K562 (cell line): ENCODE measurements at regions not wholly inside any gene's neighbourhood (a gene's known extent, or its start where the extent isn't known, plus 50 kb on each side); places are given as distances from the start of the nearest gene placed in this dataset.

Source experiments
- DPF2 ChIP-seq: fragments of 450-650 bp; IDR thresholded peaks from 2 replicates; pipeline ENCODE4 v1.6.1; 2016
- ELF1 ChIP-seq: fragments of 200-800 bp; sonication (Bioruptor generic); IDR thresholded peaks from 2 replicates; pipeline ENCODE4 v1.6.1; 2016; ENCODE audit warnings: missing genetic modification characterization, missing compliant biosample characterization
- FOXM1 ChIP-seq, 2 experiments: fragments of 450-650 bp in 1 of 2; sonication (generic) in 1 of 2; formaldehyde crosslinking in 1 of 2; IDR thresholded peaks; 2 replicates each; pipeline versions ENCODE4 v1.6.1 to v1.9.0; 2017 to 2022; ENCODE audit warnings: low read depth in 2 of 2, mild to moderate bottlenecking in 2 of 2, missing genetic modification reagents in 1 of 2, moderate library complexity in 1 of 2
- L3MBTL2 ChIP-seq: fragments of 450-650 bp; IDR thresholded peaks from 2 replicates; pipeline ENCODE4 v1.6.1; 2016; ENCODE audit warnings: mild to moderate bottlenecking, moderate library complexity
- NRF1 ChIP-seq, 2 experiments: fragments of 450-650 bp; IDR thresholded peaks in 1 of 2; conservative IDR thresholded peaks in 1 of 2; 2 replicates each; pipeline ENCODE4 v1.6.1; 2014; ENCODE audit warnings: mild to moderate bottlenecking in 2 of 2
- PHF8 ChIP-seq: fragments of 200-600 bp; sonication (generic); IDR thresholded peaks from 2 replicates; pipeline ENCODE4 v1.6.1; 2012; ENCODE audit warnings: mixed run types, mild to moderate bottlenecking, inconsistent platforms, low read length, moderate library complexity, borderline replicate concordance
- RBM17 ChIP-seq: fragments of 200-400 bp; formaldehyde crosslinking; IDR thresholded peaks from 2 replicates; pipeline ENCODE4 v1.6.1; 2017; ENCODE audit warnings: low read depth, mild to moderate bottlenecking, low read length, borderline replicate concordance
- SLC30A9 ChIP-seq: fragments of 250-450 bp; sonication (Bioruptor Pico); IDR thresholded peaks from 2 replicates; pipeline ENCODE4 v1.8.0; 2022; ENCODE audit warnings: mild to moderate bottlenecking, moderate library complexity
- SMAD1 ChIP-seq: fragments of 150-350 bp; IDR thresholded peaks from 2 replicates; pipeline ENCODE4 v1.6.1; 2014; ENCODE audit warnings: low read length, low read depth; ENCODE audit not compliant: partially characterized antibody
- SMARCA4 ChIP-seq: fragments of 450-650 bp; IDR thresholded peaks from 2 replicates; pipeline ENCODE4 v1.6.1; 2016
- SMARCA5 ChIP-seq: fragments of 450-650 bp; IDR thresholded peaks from 2 replicates; pipeline ENCODE4 v1.6.1; 2016
- STAT5A ChIP-seq: IDR thresholded peaks from 2 replicates; pipeline ENCODE4 v1.6.1; 2012; ENCODE audit warnings: low read length, inconsistent platforms, borderline replicate concordance
- ZNF124 ChIP-seq: sonication (generic); formaldehyde crosslinking; IDR thresholded peaks from 2 replicates; pipeline ENCODE4 v1.8.1; 2022; ENCODE audit warnings: missing genetic modification reagents
- ZNF766 ChIP-seq: fragments of 200-800 bp; sonication (Bioruptor generic); conservative IDR thresholded peaks from 2 replicates; pipeline ENCODE4 v1.6.1; 2016; ENCODE audit warnings: missing genetic modification characterization, missing compliant biosample characterization
- TF ChIP-seq, protein P1 (sequence below): fragments of 450-650 bp; IDR thresholded peaks from 2 replicates; pipeline ENCODE4 v1.6.1; 2017; ENCODE audit warnings: antibody characterized with exemption, mild to moderate bottlenecking
- TF ChIP-seq, protein P2 (sequence below): sonication (generic); formaldehyde crosslinking; IDR thresholded peaks from 2 replicates; pipeline ENCODE4 v1.8.1; 2022; ENCODE audit warnings: missing genetic modification reagents
- TF ChIP-seq, protein P3 (sequence below): IDR thresholded peaks from 3 replicates; pipeline ENCODE4 v1.6.1; 2011; ENCODE audit warnings: borderline replicate concordance, mild to moderate bottlenecking; ENCODE audit not compliant: insufficient read length, insufficient read depth
- TF ChIP-seq, protein P4 (sequence below): fragments of 250-450 bp; sonication (Bioruptor Pico); IDR thresholded peaks from 2 replicates; pipeline ENCODE4 v1.8.0; 2021; ENCODE audit warnings: borderline replicate concordance, mild to moderate bottlenecking, moderate library complexity; ENCODE audit not compliant: poor library complexity, severe bottlenecking

DNA sequence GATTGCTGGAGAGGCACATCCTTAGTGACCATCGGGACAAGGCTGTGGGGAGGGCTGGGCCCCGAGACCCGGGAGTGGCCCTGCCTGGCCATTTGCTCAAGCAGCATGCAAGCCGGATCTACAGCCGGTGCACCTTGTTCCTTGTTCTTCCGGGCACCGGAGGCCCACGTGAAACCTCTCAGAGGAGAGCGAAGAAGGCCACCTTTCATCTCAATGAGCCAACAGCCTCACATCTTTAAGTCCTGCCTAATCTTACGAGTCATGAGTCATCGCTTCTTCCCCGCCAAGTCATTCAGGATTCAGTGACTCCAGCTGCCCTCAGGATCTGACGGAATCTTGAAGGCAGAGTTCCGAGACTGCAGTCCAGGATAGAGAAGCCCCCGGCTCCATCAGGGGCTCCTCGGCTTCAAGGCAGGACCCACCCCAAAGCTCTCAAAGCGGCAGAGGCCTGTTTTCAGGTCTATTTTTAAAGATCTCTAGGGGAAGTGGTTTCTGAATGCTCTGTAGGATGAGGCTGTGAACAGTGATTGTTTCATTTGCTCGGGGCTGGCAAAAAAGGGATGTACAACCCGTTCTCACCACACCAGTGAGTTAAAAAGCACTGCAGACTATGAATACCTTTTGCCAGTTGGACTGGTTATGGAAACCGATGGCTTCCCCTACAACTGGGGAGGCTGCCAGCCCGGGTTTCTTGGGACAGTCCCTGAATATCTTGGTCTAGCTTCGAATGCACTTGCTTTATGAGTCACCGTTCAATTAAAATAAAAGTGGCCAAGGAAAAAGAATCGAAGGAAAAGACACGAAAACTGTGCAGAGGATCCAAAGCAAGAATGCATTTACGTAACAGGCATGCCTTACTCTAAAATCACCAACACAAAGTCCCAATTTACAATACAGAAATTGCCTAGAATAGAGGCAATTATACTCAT, 57.2 kb upstream of the ECHDC3 start (continued):
- TF ChIP-seq, protein P1, sequence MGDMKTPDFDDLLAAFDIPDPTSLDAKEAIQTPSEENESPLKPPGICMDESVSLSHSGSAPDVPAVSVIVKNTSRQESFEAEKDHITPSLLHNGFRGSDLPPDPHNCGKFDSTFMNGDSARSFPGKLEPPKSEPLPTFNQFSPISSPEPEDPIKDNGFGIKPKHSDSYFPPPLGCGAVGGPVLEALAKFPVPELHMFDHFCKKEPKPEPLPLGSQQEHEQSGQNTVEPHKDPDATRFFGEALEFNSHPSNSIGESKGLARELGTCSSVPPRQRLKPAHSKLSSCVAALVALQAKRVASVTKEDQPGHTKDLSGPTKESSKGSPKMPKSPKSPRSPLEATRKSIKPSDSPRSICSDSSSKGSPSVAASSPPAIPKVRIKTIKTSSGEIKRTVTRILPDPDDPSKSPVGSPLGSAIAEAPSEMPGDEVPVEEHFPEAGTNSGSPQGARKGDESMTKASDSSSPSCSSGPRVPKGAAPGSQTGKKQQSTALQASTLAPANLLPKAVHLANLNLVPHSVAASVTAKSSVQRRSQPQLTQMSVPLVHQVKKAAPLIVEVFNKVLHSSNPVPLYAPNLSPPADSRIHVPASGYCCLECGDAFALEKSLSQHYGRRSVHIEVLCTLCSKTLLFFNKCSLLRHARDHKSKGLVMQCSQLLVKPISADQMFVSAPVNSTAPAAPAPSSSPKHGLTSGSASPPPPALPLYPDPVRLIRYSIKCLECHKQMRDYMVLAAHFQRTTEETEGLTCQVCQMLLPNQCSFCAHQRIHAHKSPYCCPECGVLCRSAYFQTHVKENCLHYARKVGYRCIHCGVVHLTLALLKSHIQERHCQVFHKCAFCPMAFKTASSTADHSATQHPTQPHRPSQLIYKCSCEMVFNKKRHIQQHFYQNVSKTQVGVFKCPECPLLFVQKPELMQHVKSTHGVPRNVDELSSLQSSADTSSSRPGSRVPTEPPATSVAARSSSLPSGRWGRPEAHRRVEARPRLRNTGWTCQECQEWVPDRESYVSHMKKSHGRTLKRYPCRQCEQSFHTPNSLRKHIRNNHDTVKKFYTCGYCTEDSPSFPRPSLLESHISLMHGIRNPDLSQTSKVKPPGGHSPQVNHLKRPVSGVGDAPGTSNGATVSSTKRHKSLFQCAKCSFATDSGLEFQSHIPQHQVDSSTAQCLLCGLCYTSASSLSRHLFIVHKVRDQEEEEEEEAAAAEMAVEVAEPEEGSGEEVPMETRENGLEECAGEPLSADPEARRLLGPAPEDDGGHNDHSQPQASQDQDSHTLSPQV: peak; percentile 51; the same call in 1 of the 2 replicates
- TF ChIP-seq STAT5A (no peak), SLC30A9 (no peak), NRF1 (conservative IDR thresholded peaks at IDR 0.05 in 1 of 2, IDR thresholded peaks at IDR 0.05 in 1 of 2) (peak in 1 of 2 experiments; percentile 25; a peak in 3 of 4 replicates), RBM17 (no peak), FOXM1 (IDR thresholded peaks at IDR 0.05; ENCODE audit: low read depth) (no peak), FOXM1 (CRISPR knock-in tag; IDR thresholded peaks at IDR 0.05; ENCODE audit: low read depth) (no peak), SMAD1 (peak; percentile 54), DPF2 (peak; percentile 93), L3MBTL2 (peak; percentile 88), SMARCA4 (peak; percentile 86), PHF8 (peak; percentile 27; the same call in 1 of the 2 replicates), ELF1 (tag) (no peak), ZNF766 (CRISPR knock-in tag) (peak; percentile 65; the same call in 1 of the 2 replicates), ZNF124 (no peak), SMARCA5 (no peak)
- TF ChIP-seq, protein P2, sequence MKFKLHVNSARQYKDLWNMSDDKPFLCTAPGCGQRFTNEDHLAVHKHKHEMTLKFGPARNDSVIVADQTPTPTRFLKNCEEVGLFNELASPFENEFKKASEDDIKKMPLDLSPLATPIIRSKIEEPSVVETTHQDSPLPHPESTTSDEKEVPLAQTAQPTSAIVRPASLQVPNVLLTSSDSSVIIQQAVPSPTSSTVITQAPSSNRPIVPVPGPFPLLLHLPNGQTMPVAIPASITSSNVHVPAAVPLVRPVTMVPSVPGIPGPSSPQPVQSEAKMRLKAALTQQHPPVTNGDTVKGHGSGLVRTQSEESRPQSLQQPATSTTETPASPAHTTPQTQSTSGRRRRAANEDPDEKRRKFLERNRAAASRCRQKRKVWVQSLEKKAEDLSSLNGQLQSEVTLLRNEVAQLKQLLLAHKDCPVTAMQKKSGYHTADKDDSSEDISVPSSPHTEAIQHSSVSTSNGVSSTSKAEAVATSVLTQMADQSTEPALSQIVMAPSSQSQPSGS: no peak
- TF ChIP-seq, protein P3, sequence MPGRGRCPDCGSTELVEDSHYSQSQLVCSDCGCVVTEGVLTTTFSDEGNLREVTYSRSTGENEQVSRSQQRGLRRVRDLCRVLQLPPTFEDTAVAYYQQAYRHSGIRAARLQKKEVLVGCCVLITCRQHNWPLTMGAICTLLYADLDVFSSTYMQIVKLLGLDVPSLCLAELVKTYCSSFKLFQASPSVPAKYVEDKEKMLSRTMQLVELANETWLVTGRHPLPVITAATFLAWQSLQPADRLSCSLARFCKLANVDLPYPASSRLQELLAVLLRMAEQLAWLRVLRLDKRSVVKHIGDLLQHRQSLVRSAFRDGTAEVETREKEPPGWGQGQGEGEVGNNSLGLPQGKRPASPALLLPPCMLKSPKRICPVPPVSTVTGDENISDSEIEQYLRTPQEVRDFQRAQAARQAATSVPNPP: no peak
- TF ChIP-seq, protein P4, sequence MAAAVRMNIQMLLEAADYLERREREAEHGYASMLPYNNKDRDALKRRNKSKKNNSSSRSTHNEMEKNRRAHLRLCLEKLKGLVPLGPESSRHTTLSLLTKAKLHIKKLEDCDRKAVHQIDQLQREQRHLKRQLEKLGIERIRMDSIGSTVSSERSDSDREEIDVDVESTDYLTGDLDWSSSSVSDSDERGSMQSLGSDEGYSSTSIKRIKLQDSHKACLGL (CRISPR knock-in tag): no peak
